ENCODE measurements at regions not wholly inside any gene's neighbourhood (a gene's known extent, or its start where the extent isn't known, plus 50 kb on each side); places are given as distances from the start of the nearest gene placed in this dataset.
"Not testable (repeated sequence)": the region's sequence is repeated elsewhere in the genome, so short reads cannot be mapped to it uniquely, and the experiment has no call there.

DNA sequence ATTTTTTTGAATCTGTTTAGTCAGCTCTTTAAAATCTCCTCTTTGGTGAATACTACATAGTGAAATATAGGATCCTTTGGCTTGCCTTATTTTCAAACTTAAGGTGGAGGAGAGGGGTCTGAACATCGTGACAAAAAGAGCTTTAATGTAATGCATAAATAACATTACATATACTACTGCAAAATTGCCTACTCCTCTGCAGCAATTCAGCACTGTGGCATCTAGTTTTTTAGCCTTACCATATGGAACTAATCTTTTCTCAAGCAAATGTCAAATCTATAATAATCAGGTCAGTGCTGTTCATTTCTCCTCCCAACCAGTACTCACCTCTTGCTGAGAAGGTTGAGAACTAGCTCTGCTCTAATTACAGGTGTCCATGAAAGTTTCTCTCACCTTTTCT lies 394.0 kb upstream of the CDIN1 start:
- Histone ChIP-seq H3K36me3 (no peaks in the 10 kb centered on the region), H3K4me3 (ENCODE audit: low read depth, low read length) (no peak overlapping the region), H3K27ac (no peak overlapping the region), H3K27me3 (ENCODE audit: insufficient read depth, low read depth, severe bottlenecking) (no peaks in the 10 kb centered on the region), H3K9me3 (ENCODE audit: severe bottlenecking) (no peaks in the 10 kb centered on the region)
- TF ChIP-seq, protein P1, sequence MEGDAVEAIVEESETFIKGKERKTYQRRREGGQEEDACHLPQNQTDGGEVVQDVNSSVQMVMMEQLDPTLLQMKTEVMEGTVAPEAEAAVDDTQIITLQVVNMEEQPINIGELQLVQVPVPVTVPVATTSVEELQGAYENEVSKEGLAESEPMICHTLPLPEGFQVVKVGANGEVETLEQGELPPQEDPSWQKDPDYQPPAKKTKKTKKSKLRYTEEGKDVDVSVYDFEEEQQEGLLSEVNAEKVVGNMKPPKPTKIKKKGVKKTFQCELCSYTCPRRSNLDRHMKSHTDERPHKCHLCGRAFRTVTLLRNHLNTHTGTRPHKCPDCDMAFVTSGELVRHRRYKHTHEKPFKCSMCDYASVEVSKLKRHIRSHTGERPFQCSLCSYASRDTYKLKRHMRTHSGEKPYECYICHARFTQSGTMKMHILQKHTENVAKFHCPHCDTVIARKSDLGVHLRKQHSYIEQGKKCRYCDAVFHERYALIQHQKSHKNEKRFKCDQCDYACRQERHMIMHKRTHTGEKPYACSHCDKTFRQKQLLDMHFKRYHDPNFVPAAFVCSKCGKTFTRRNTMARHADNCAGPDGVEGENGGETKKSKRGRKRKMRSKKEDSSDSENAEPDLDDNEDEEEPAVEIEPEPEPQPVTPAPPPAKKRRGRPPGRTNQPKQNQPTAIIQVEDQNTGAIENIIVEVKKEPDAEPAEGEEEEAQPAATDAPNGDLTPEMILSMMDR (IDR thresholded peaks at IDR 0.05; ENCODE audit: low read depth, low read length) = no peak
- no peak for DNase-seq

DNA sequence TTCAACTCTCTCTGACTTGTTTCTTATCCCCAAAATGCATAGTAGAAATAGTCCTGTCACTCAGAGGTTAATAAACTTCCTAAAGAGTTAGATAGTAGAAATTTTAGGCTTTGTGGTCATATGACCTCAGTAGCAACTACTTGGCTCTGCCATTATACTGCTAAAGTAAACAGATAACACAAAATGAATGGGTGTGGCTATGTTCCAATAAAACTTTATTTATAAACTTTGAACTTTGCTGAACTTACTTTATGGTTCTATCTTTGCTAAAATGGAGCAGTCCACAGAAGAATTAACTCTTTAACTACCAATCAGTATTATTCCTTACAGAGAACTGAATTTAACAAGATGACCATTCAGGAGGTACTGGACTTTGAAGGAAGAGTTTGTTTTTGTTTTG lies 393.6 kb upstream of the CDIN1 start:
- no peaks in the 10 kb centered on the region for H3K36me3 ChIP-seq
- TF ChIP-seq, protein P1 (IDR thresholded peaks at IDR 0.05; ENCODE audit: low read depth, low read length) = no peak
- H3K9me3 ChIP-seq (ENCODE audit: severe bottlenecking) = no peaks in the 10 kb centered on the region
- H3K27ac ChIP-seq = no peak overlapping the region
- no peak for DNase-seq
- H3K4me3 ChIP-seq (ENCODE audit: low read depth, low read length) = no peak overlapping the region
- no peaks in the 10 kb centered on the region for H3K27me3 ChIP-seq (ENCODE audit: insufficient read depth, low read depth, severe bottlenecking)

DNA sequence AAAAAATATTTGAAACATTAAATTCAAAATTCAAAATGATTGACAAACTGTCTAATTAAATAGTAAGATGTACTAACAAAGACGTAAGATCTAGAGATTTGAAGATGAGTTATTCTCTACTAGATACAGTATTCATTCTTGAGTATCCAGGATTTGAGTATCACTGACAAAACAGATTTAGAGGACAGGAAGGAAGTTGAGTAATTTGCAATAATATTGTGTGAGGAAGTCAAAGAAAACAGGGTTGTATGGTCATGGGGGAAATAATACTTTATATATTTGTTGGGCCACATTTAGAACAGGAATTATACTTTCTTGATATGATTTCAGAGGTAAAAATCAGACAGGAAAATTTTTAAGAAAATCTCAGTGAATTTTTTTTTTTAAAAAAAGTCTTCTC lies 393.1 kb upstream of the CDIN1 start:
- DNase-seq = no peak
- no peak overlapping the region for H3K27ac ChIP-seq
- TF ChIP-seq, protein P1 (IDR thresholded peaks at IDR 0.05; ENCODE audit: low read depth, low read length) = no peak
- H3K27me3 ChIP-seq (ENCODE audit: insufficient read depth, low read depth, severe bottlenecking) = no peaks in the 10 kb centered on the region
- no peak overlapping the region for H3K4me3 ChIP-seq (ENCODE audit: low read depth, low read length)
- H3K36me3 ChIP-seq = no peaks in the 10 kb centered on the region
- no peaks in the 10 kb centered on the region for H3K9me3 ChIP-seq (ENCODE audit: severe bottlenecking)

DNA sequence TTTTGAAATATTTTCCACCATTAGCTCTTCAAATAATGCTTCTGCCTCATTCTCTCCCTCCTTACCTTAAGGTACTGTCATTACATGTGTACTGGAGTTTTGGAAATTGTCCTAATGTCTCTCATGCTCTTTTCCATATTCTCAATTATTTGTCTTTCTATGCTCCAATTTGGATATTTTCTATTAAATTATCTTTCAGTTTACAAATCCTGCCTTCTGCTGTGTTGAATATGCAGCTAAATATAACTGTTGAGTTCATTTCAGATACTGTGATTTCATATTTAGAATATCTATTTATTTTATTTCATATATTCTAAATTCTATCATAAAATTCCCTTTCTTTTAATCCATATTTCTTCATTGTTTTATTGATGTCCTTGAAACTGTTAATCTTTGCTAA lies 388.0 kb upstream of the CDIN1 start:
- no peak for DNase-seq

GRCh38 chr15:36195361-36196007 lies 383.9 kb upstream of the CDIN1 start:
- not testable (repeated sequence) for H3K4me3 ChIP-seq (ENCODE audit: low read depth, low read length); H3K36me3 ChIP-seq; H3K27ac ChIP-seq; DNase-seq; H3K9me3 ChIP-seq (ENCODE audit: severe bottlenecking); H3K27me3 ChIP-seq (ENCODE audit: insufficient read depth, low read depth, severe bottlenecking)

More for the DNA sequence above, 388.0 kb upstream of the CDIN1 start:
- Histone ChIP-seq H3K27me3 (ENCODE audit: insufficient read depth, low read depth, severe bottlenecking) (no peaks in the 10 kb centered on the region), H3K27ac (no peak overlapping the region), H3K36me3 (no peaks in the 10 kb centered on the region), H3K4me3 (ENCODE audit: low read depth, low read length) (no peak overlapping the region), H3K9me3 (ENCODE audit: severe bottlenecking) (no peaks in the 10 kb centered on the region)
- TF ChIP-seq, protein P1 (IDR thresholded peaks at IDR 0.05; ENCODE audit: low read depth, low read length) = no peak

- Histone ChIP-seq H3K36me3 (no peaks in the 10 kb centered on the region), H3K9me3 (ENCODE audit: severe bottlenecking) (no peaks in the 10 kb centered on the region), H3K4me3 (ENCODE audit: low read depth, low read length) (no peak overlapping the region), H3K27ac (no peak overlapping the region), H3K27me3 (ENCODE audit: insufficient read depth, low read depth, severe bottlenecking) (no peaks in the 10 kb centered on the region)
- TF ChIP-seq, protein P1 (IDR thresholded peaks at IDR 0.05; ENCODE audit: low read depth, low read length) = no peak
- DNase-seq = no peak
These were observed 370.4 kb upstream of the CDIN1 start for GRCh38 chr15:36208868-36209582.
